SK-N-SH treated with all-trans-retinoic acid at 6 μM for 48 hours (cell line): ENCODE measurements at regions not wholly inside any gene's neighbourhood (a gene's known extent, or its start where the extent isn't known, plus 50 kb on each side); places are given as distances from the start of the nearest gene placed in this dataset.

Source experiments
- ATAC-seq: fragments of 200-7000 bp; cut with Tn5 transposase; 3 replicates; pipeline ENCODE4 v1.9.1; 2020; ENCODE audit warnings: mild to moderate bottlenecking, moderate library complexity
- ARNTL ChIP-seq: fragments of 450-650 bp; formaldehyde crosslinking; IDR thresholded peaks from 2 replicates; pipeline ENCODE4 v1.5.0; 2020; ENCODE audit warnings: low read depth, mild to moderate bottlenecking, moderate library complexity, borderline replicate concordance
- BACH2 ChIP-seq: fragments of 250-450 bp; sonication (Bioruptor Pico); IDR thresholded peaks from 2 replicates; pipeline ENCODE4 v1.9.0; 2021; ENCODE audit warnings: mild to moderate bottlenecking, borderline replicate concordance
- CREB5 ChIP-seq: fragments of 250-450 bp; sonication (Bioruptor Pico); IDR thresholded peaks from 2 replicates; pipeline ENCODE4 v1.5.1; 2020; ENCODE audit warnings: low read depth, mild to moderate bottlenecking, moderate library complexity
- CSDC2 ChIP-seq: fragments of 250-450 bp; sonication (Bioruptor Pico); IDR thresholded peaks from 2 replicates; pipeline ENCODE4 v1.5.0; 2020; ENCODE audit warnings: mild to moderate bottlenecking, moderate library complexity
- ESRRG ChIP-seq: fragments of 250-450 bp; sonication (Bioruptor Pico); IDR thresholded peaks from 2 replicates; pipeline ENCODE4 v1.6.1; 2021; ENCODE audit warnings: mild to moderate bottlenecking
- GLIS3 ChIP-seq: fragments of 250-450 bp; sonication (Bioruptor Pico); IDR thresholded peaks from 2 replicates; pipeline ENCODE4 v1.5.0; 2020; ENCODE audit warnings: mild to moderate bottlenecking, moderate library complexity
- ISL1 ChIP-seq: fragments of 250-450 bp; sonication (Bioruptor Pico); IDR thresholded peaks from 2 replicates; pipeline ENCODE4 v2.1.2; 2022; ENCODE audit warnings: mild to moderate bottlenecking, moderate library complexity
- PATZ1 ChIP-seq: fragments of 250-450 bp; sonication (Bioruptor Pico); IDR thresholded peaks from 2 replicates; pipeline ENCODE4 v1.8.0; 2020; ENCODE audit warnings: mild to moderate bottlenecking, moderate library complexity, borderline replicate concordance
- RARB ChIP-seq: fragments of 250-450 bp; sonication (Bioruptor Pico); IDR thresholded peaks from 2 replicates; pipeline ENCODE4 v1.8.0; 2021; ENCODE audit warnings: mild to moderate bottlenecking, moderate library complexity
- SNAI2 ChIP-seq: fragments of 250-450 bp; sonication (Bioruptor Pico); IDR thresholded peaks from 2 replicates; pipeline ENCODE4 v1.5.0; 2020; ENCODE audit warnings: mild to moderate bottlenecking, moderate library complexity
- TCF4 ChIP-seq: fragments of 250-450 bp; sonication (Bioruptor Pico); IDR thresholded peaks from 2 replicates; pipeline ENCODE4 v1.8.0; 2021; ENCODE audit warnings: mild to moderate bottlenecking, moderate library complexity, borderline replicate concordance
- ZC3H10 ChIP-seq: fragments of 250-450 bp; sonication (Bioruptor Pico); IDR thresholded peaks from 2 replicates; pipeline ENCODE4 v1.5.1; 2021; ENCODE audit warnings: mild to moderate bottlenecking, moderate library complexity
- ZNF565 ChIP-seq: fragments of 450-650 bp; formaldehyde crosslinking; conservative IDR thresholded peaks from 2 replicates; pipeline ENCODE4 v1.5.0; 2020; ENCODE audit warnings: low read depth, mild to moderate bottlenecking, moderate library complexity
- ZNF70 ChIP-seq: fragments of 450-650 bp; formaldehyde crosslinking; IDR thresholded peaks from 2 replicates; pipeline ENCODE4 v1.5.0; 2020; ENCODE audit warnings: mild to moderate bottlenecking, moderate library complexity
- ZNF8 ChIP-seq: fragments of 450-650 bp; formaldehyde crosslinking; IDR thresholded peaks from 2 replicates; pipeline ENCODE4 v1.5.0; 2020; ENCODE audit warnings: mild to moderate bottlenecking, moderate library complexity
- TF ChIP-seq, protein P1 (sequence below): fragments of 250-450 bp; sonication (Bioruptor Pico); IDR thresholded peaks from 2 replicates; pipeline ENCODE4 v1.5.0; 2020; ENCODE audit warnings: mild to moderate bottlenecking, moderate library complexity

- TF ChIP-seq TCF4 (CRISPR knock-in tag): no peak
These were observed 65.8 kb upstream of the CREB1 start (continued) for GRCh38 chr2:207464007-207464406.

GRCh38 chr2:207465894-207466293 lies 63.9 kb upstream of the CREB1 start:
- ATAC-seq: no peak

DNA sequence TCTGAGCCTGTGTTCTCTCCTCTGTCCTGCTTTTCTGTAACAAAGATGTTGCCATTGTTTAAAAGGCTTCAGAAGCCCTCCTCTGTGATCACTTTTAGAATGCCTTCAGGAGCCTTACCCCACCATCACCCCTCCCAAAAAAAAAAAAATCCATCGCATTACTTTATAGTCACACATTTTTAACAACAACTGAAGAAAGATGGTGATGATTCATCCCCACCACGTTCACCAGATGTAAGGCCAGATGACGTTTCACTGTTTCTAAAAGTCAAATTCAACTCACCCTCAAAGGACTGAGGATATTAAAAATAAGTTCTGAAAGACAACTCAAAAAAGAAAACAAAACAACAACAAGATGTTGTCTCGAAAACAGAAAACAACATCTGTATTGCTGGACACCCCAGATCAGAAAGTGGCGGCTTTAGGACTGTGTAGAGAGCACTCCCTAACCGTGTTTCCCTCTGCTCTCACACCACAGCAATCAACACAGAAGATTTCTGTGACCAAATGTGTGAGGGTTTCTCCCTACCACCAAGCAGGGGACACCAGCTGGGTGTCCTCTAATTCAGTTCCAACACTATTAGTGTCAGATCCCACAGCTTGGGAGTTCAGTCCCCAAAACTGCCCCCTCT lies 61.9 kb upstream of the CREB1 start:
- ATAC-seq: peak; percentile 45
- TF ChIP-seq ESRRG (CRISPR knock-in tag): no peak
- TF ChIP-seq ZNF70 (CRISPR knock-in tag): no peak
- TF ChIP-seq GLIS3 (CRISPR knock-in tag): no peak
- no peak for TF ChIP-seq ZNF8 (CRISPR knock-in tag)
- no peak for TF ChIP-seq RARB (CRISPR knock-in tag)
- TF ChIP-seq CREB5 (CRISPR knock-in tag): no peak
- TF ChIP-seq CSDC2 (CRISPR knock-in tag): no peak
- TF ChIP-seq PATZ1 (CRISPR knock-in tag): no peak
- TF ChIP-seq, protein P1, sequence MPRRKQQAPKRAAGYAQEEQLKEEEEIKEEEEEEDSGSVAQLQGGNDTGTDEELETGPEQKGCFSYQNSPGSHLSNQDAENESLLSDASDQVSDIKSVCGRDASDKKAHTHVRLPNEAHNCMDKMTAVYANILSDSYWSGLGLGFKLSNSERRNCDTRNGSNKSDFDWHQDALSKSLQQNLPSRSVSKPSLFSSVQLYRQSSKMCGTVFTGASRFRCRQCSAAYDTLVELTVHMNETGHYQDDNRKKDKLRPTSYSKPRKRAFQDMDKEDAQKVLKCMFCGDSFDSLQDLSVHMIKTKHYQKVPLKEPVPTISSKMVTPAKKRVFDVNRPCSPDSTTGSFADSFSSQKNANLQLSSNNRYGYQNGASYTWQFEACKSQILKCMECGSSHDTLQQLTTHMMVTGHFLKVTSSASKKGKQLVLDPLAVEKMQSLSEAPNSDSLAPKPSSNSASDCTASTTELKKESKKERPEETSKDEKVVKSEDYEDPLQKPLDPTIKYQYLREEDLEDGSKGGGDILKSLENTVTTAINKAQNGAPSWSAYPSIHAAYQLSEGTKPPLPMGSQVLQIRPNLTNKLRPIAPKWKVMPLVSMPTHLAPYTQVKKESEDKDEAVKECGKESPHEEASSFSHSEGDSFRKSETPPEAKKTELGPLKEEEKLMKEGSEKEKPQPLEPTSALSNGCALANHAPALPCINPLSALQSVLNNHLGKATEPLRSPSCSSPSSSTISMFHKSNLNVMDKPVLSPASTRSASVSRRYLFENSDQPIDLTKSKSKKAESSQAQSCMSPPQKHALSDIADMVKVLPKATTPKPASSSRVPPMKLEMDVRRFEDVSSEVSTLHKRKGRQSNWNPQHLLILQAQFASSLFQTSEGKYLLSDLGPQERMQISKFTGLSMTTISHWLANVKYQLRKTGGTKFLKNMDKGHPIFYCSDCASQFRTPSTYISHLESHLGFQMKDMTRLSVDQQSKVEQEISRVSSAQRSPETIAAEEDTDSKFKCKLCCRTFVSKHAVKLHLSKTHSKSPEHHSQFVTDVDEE (CRISPR knock-in tag): no peak
- TF ChIP-seq ARNTL (CRISPR knock-in tag): no peak

More at GRCh38 chr2:207465894-207466293, 63.9 kb upstream of the CREB1 start:
- TF ChIP-seq ISL1 (CRISPR knock-in tag) (peak; percentile 59), GLIS3 (CRISPR knock-in tag) (no peak), ARNTL (CRISPR knock-in tag) (no peak)
- TF ChIP-seq, all 23 proteins: peak for 1

DNA sequence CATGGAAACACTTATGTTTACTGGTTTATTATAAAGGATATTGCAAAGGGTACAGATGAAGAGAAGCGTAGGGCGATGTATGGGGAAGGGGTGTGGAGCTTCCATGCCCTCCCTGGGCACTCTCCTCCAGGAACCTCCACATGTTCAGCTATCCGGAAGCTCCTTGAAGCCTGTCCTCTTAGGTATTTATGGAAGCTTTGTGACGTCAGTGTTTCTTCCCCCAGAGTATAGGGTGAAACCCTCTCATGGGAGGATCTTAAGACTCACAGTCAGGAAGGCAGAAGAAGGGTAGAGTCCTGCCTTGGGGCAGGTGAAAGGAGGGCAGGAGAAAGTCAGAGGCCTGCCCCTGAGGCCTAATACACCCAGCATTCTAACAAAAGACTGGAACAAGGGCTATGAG lies 61.3 kb upstream of the CREB1 start:
- ATAC-seq: no peak
- no peak for TF ChIP-seq ZNF565 (CRISPR knock-in tag)
- TF ChIP-seq ZC3H10 (CRISPR knock-in tag): no peak
- no peak for TF ChIP-seq ISL1 (CRISPR knock-in tag)
- TF ChIP-seq, protein P1 (CRISPR knock-in tag): no peak
- no peak for TF ChIP-seq ZNF70 (CRISPR knock-in tag)
- TF ChIP-seq SNAI2: no peak
- no peak for TF ChIP-seq BACH2
- no peak for TF ChIP-seq ZNF8 (CRISPR knock-in tag)
- TF ChIP-seq CREB5 (CRISPR knock-in tag): no peak
- no peak for TF ChIP-seq ARNTL (CRISPR knock-in tag)
- no peak for TF ChIP-seq CSDC2 (CRISPR knock-in tag)
- TF ChIP-seq, all 23 proteins: peak for 0
